Gastroesophageal sphincter (tissue), 4 donors: ENCODE measurements at regions not wholly inside any gene's neighbourhood (a gene's known extent, or its start where the extent isn't known, plus 50 kb on each side); places are given as distances from the start of the nearest gene placed in this dataset.

Source experiments
- ATAC-seq: fragments of 150-250 bp; one replicate; pipeline ENCODE4 v1.9.1; 2016; ENCODE audit warnings: mild to moderate bottlenecking, moderate library complexity
- H3K27ac ChIP-seq, 4 donors: fragments of 200-600 bp; sonication (generic) in 3 of 4; 1 replicate in 3 of 4; 2 replicates in 1 of 4; pipeline ENCODE4 v1.5.1; 2016 to 2019
- H3K27me3 ChIP-seq: fragments of 200-600 bp; sonication (generic); one replicate; pipeline ENCODE4 v1.5.1; 2019
- H3K36me3 ChIP-seq, 2 donors: fragments of 200-600 bp; sonication (generic); one replicate each; pipeline ENCODE4 v1.5.1; 2019; ENCODE audit warnings: control low read depth in 1 of 2
- H3K4me1 ChIP-seq, 3 donors: fragments of 200-600 bp; sonication (generic); 1 replicate in 2 of 3; 2 replicates in 1 of 3; pipeline ENCODE4 v1.5.1; 2016 to 2019; ENCODE audit warnings: control low read depth in 2 of 3
- H3K4me3 ChIP-seq, 2 donors: fragments of 200-600 bp; sonication (generic); one replicate each; pipeline ENCODE4 v1.5.1; 2019; ENCODE audit warnings: mild to moderate bottlenecking in 1 of 2, moderate library complexity in 1 of 2
- H3K9me3 ChIP-seq, 3 donors: fragments of 200-600 bp; sonication (generic); one replicate each; pipeline ENCODE4 v1.5.1; 2017 to 2019; ENCODE audit warnings: control low read depth in 2 of 3
- CTCF ChIP-seq, 4 experiments: fragments of 200-600 bp in 2 of 4; fragments of 450-650 bp in 2 of 4; sonication (generic) in 1 of 4; IDR thresholded peaks; one replicate each; pipeline ENCODE4 v1.5.1; 2017 to 2019; ENCODE audit warnings: antibody characterized with exemption in 4 of 4, mild to moderate bottlenecking in 2 of 4, moderate library complexity in 2 of 4
- EP300 ChIP-seq: sonication (generic); formaldehyde crosslinking; IDR thresholded peaks from one replicate; pipeline ENCODE4 v1.6.1; 2017; ENCODE audit warnings: antibody characterized with exemption, mild to moderate bottlenecking
- POLR2A ChIP-seq, 2 donors: fragments of 450-650 bp; IDR thresholded peaks; one replicate each; pipeline ENCODE4 v1.6.1; 2017; ENCODE audit warnings: antibody characterized with exemption in 2 of 2, mild to moderate bottlenecking in 2 of 2, moderate library complexity in 1 of 2
- POLR2AphosphoS5 ChIP-seq: sonication (generic); formaldehyde crosslinking; IDR thresholded peaks from one replicate; pipeline ENCODE4 v1.6.1; 2017; ENCODE audit warnings: antibody characterized with exemption
- WGBS, 2 donors: methylation state at CpG; one replicate each; pipeline ENCODE4 v1.1.5; 2018; ENCODE audit warnings: low coverage in 1 of 2; 5-methylcytosine and 5-hydroxymethylcytosine counted together

DNA sequence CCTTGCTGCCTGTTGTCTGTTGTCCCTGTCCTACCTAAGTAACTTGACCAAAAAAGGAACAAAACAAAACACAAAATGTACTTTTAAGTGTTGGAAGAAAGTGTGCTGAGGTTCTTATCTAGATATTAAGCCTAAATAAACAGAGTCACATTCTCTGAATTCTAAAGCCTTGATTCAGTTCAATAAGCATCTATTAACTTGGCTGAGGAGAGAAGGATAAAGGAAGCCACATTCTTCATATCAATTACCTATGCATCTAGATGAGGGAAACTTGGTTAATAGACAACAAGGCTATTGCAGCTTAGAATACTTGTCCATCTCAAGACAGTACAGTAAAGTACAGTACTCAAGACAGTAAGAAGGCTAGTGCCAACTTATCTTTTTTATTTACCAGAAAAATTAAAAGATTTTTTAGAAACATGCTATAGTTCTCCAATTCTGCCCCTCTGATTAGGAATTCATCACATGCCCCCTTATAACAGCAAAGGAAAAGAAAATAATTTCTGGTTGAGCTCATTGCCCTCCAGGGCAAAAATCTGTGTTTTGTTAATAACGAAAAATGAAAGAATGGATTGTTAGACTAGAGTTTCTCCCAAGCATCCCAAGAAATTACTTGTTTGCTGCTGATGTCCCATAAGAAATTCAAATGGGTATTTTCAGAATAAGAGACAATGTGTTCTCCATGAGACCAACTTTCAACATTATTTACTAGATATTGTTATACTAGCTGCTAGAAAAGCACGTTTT lies 546.5 kb upstream of the SEMA3D start:
- Histone ChIP-seq H3K4me3 (no peak overlapping the region), H3K27ac (no peak overlapping the region), H3K4me1 (no peaks in the 10 kb centered on the region), H3K9me3 (peaks cover 0 to 17% (median 0%) of the 10 kb centered on the region in 3 donors), H3K36me3 (no peaks in the 10 kb centered on the region), H3K27me3 (no peaks in the 10 kb centered on the region)
- ATAC-seq, result no peak
- WGBS, 2 donors, result 80 to 88% methylated on average over 1 to 2 of the region's 2 CpGs
- TF ChIP-seq POLR2A (IDR thresholded peaks at IDR 0.05) (no peak), CTCF (IDR thresholded peaks at IDR 0.05) (no peak), POLR2AphosphoS5 (no peak)

DNA sequence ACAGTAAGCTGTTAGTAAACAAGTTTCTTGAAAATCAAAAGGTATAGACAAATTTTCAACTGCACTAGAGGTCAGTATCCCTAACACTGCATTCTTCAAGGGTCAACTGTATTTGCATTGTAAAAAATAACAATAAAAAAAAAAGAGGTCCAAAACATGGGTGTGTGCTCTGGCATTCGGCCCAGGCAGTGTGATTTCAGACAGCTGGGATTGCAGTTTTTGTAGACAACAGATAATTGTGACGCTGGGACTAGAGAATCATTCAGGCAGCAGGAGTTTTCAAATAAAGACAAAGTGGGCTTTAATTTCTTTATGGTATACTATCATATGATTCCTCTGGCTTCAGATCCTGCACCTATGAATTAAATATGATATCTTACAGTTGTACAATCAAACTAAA lies 543.2 kb upstream of the SEMA3D start:
- Histone ChIP-seq H3K27ac (no peak overlapping the region), H3K4me1 (no peaks in the 10 kb centered on the region), H3K4me3 (no peak overlapping the region), H3K36me3 (no peaks in the 10 kb centered on the region), H3K9me3 (no peaks in the 10 kb centered on the region), H3K27me3 (no peaks in the 10 kb centered on the region)
- no peak for ATAC-seq
- TF ChIP-seq POLR2AphosphoS5, result no peak
- no peak for TF ChIP-seq EP300
- TF ChIP-seq CTCF (IDR thresholded peaks at IDR 0.05), result no peak
- no peak for TF ChIP-seq POLR2A (IDR thresholded peaks at IDR 0.05)
- 26 to 30% methylated on average over 2 of the region's 2 CpGs for WGBS, 2 donors

GRCh38 chr7:85725026-85725425 lies 538.2 kb upstream of the SEMA3D start:
- no peaks in the 10 kb centered on the region for H3K9me3 ChIP-seq
- H3K27ac ChIP-seq, result no peak overlapping the region
- TF ChIP-seq EP300, result no peak
- no peak for TF ChIP-seq POLR2A (IDR thresholded peaks at IDR 0.05)
- TF ChIP-seq POLR2AphosphoS5, result no peak
- no peak for TF ChIP-seq CTCF (IDR thresholded peaks at IDR 0.05)
- WGBS, 2 donors, result 96% methylated on average over 2 of the region's 2 CpGs
- no peak for ATAC-seq
- H3K4me1 ChIP-seq, result no peaks in the 10 kb centered on the region
- H3K27me3 ChIP-seq, result no peaks in the 10 kb centered on the region
- no peaks in the 10 kb centered on the region for H3K36me3 ChIP-seq
- H3K4me3 ChIP-seq, result no peak overlapping the region

GRCh38 chr7:85719981-85720953 lies 533.4 kb upstream of the SEMA3D start:
- Histone ChIP-seq H3K4me3 (no peak overlapping the region), H3K27me3 (no peaks in the 10 kb centered on the region), H3K9me3 (no peaks in the 10 kb centered on the region), H3K27ac (no peak overlapping the region), H3K36me3 (no peaks in the 10 kb centered on the region), H3K4me1 (no peaks in the 10 kb centered on the region)
- ATAC-seq, result peak; percentile 71
- WGBS, 2 donors, result 21 to 44% methylated on average over 4 of the region's 4 CpGs
- TF ChIP-seq CTCF (IDR thresholded peaks at IDR 0.05) (no peak), POLR2AphosphoS5 (peak; percentile 22), EP300 (no peak)
